ENCODE measurements at regions not wholly inside any gene's neighbourhood (a gene's known extent, or its start where the extent isn't known, plus 50 kb on each side); places are given as distances from the start of the nearest gene placed in this dataset.

DNA sequence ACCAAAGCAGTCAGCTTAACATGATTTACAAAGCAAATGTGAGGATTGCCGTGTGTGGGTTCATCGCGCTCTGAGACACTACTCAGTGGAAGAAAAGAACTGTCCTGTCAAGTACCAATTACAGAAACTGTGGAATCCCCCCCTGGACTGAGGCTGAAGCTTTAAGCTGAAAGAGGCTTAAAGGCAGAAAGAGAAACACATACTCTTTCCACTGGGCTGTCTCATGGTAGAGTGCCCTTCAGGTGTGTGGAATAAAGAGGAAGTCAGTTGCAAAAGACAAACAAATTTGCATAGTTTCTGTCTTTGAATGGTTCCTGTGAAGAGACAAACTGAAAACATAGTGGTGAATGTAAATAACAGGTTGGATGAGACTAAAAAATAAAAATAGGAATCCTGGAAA, 560.4 kb upstream of the SYNCRIP start:
- TF ChIP-seq GATA2 (IDR thresholded peaks at IDR 0.05; ENCODE audit: low read depth, low read length) (no peak), GATA3 (IDR thresholded peaks at IDR 0.05; ENCODE audit: low read depth, low read length) (no peak)

Data from SH-SY5Y (cell line).